HL-60 (cell line): ENCODE measurements at regions not wholly inside any gene's neighbourhood (a gene's known extent, or its start where the extent isn't known, plus 50 kb on each side); places are given as distances from the start of the nearest gene placed in this dataset.

Source experiments
- DNase-seq, 2 experiments: peaks; one replicate each; pipeline ENCODE4 v3.0.0-alpha.2; 2010 to 2020; ENCODE audit warnings: low read depth in 1 of 2, low spot score in 1 of 2
- H3K27ac ChIP-seq: fragments of 250-450 bp; sonication (Bioruptor Pico); replicated peaks from 2 replicates; pipeline ENCODE4 v1.5.1; 2020; ENCODE audit warnings: mild to moderate bottlenecking, moderate library complexity
- H3K27me3 ChIP-seq: fragments of 250-450 bp; sonication (Bioruptor Pico); 2 replicates; pipeline ENCODE4 v1.5.1; 2021; ENCODE audit warnings: mild to moderate bottlenecking, moderate library complexity; ENCODE audit not compliant: insufficient read depth, poor library complexity, severe bottlenecking
- H3K4me3 ChIP-seq: replicated peaks from 2 replicates; pipeline ENCODE4 v1.5.1; 2011; ENCODE audit warnings: mild to moderate bottlenecking, control low read depth, low read length; ENCODE audit not compliant: insufficient read depth
- CTCF ChIP-seq: IDR thresholded peaks from one replicate; pipeline ENCODE4 v1.5.1; 2011; ENCODE audit warnings: low read length, control low read depth, inconsistent platforms; ENCODE audit not compliant: insufficient read depth
- GABPA ChIP-seq: IDR thresholded peaks from 2 replicates; pipeline ENCODE4 v1.6.1; 2012; ENCODE audit warnings: low read depth
- POLR2AphosphoS5 ChIP-seq: IDR thresholded peaks from 2 replicates; pipeline ENCODE4 v1.6.1; 2012; ENCODE audit warnings: low read depth
- REST ChIP-seq: IDR thresholded peaks from 2 replicates; pipeline ENCODE4 v1.6.1; 2012; ENCODE audit warnings: low read depth; ENCODE audit not compliant: insufficient replicate concordance
- SPI1 ChIP-seq: IDR thresholded peaks from 2 replicates; pipeline ENCODE4 v1.6.1; 2012; ENCODE audit warnings: low read depth, mild to moderate bottlenecking, borderline replicate concordance

- no peaks in the 10 kb centered on the region for H3K27me3 ChIP-seq
- TF ChIP-seq GABPA (no peak), REST (no peak), SPI1 (no peak), CTCF (no peak), POLR2AphosphoS5 (no peak)
Observed at GRCh38 chr9:19895006-19895405, 106.2 kb upstream of the SLC24A2 start.

GRCh38 chr9:19885608-19886007 lies 96.8 kb upstream of the SLC24A2 start:
- DNase-seq = no peak
- H3K27ac ChIP-seq = no peak overlapping the region
- no peaks in the 10 kb centered on the region for H3K27me3 ChIP-seq
- H3K4me3 ChIP-seq = no peak overlapping the region
- no peak for TF ChIP-seq SPI1
- TF ChIP-seq POLR2AphosphoS5 = no peak
- no peak for TF ChIP-seq CTCF
- TF ChIP-seq GABPA = no peak
- no peak for TF ChIP-seq REST

More at GRCh38 chr9:19895006-19895405, 106.2 kb upstream of the SLC24A2 start:
- Histone ChIP-seq H3K4me3 (no peak overlapping the region), H3K27ac (no peak overlapping the region)
- no peak for DNase-seq

GRCh38 chr9:19879062-19879461 lies 90.2 kb upstream of the SLC24A2 start:
- Histone ChIP-seq H3K4me3 (no peak overlapping the region), H3K27me3 (no peaks in the 10 kb centered on the region), H3K27ac (no peak overlapping the region)
- TF ChIP-seq CTCF (no peak), GABPA (no peak), POLR2AphosphoS5 (no peak), REST (no peak), SPI1 (no peak)
- DNase-seq = no peak
